Panc1 (cell line): ENCODE measurements at regions not wholly inside any gene's neighbourhood (a gene's known extent, or its start where the extent isn't known, plus 50 kb on each side); places are given as distances from the start of the nearest gene placed in this dataset.

Source experiments
- ATAC-seq: fragments of 200-7000 bp; cut with Tn5 transposase; 2 replicates; pipeline ENCODE4 v1.9.1; 2020; ENCODE audit warnings: mild to moderate bottlenecking, moderate library complexity
- BruUV-seq: library from RNA; stranded (reverse); fragments of 400-500 nt; replicated peaks from 2 replicates; lab custom pipeline; 2021; lab: Mats Ljungman, UMichigan
- CTCF ChIA-PET: fragments of 300-600 bp; sonication (Branson Sonifier 250); formaldehyde crosslinking; loops from one replicate; lab custom pipeline; 2022; ENCODE audit warnings: antibody characterized with exemption; lab: Charles Lee
- POLR2A ChIA-PET: fragments of 300-600 bp; sonication (Branson Sonifier 250); formaldehyde crosslinking; loops from one replicate; lab custom pipeline; 2022; ENCODE audit warnings: antibody characterized with exemption; lab: Charles Lee
- DNase-seq: peaks from one replicate; pipeline ENCODE4 v3.0.0-alpha.2; 2010; ENCODE audit warnings: low read depth, low spot score
- H3K27ac ChIP-seq: 2 replicates; pipeline ENCODE4 v1.5.1; 2011; ENCODE audit warnings: mild to moderate bottlenecking, low read length, inconsistent platforms
- H3K27me3 ChIP-seq: fragments of 200-500 bp; sonication (Bioruptor generic); 2 replicates; pipeline ENCODE4 v1.6.0; 2014; ENCODE audit warnings: low read length, inconsistent platforms; ENCODE audit not compliant: control insufficient read depth, insufficient read depth
- H3K36me3 ChIP-seq: fragments of 200-500 bp; sonication (Bioruptor generic); 2 replicates; pipeline ENCODE4 v1.5.1; 2014; ENCODE audit warnings: inconsistent platforms, mild to moderate bottlenecking, low read length, moderate library complexity; ENCODE audit not compliant: control insufficient read depth, insufficient read depth
- H3K4me1 ChIP-seq: 2 replicates; pipeline ENCODE4 v1.5.1; 2011; ENCODE audit warnings: inconsistent platforms, mild to moderate bottlenecking, low read length, moderate library complexity; ENCODE audit not compliant: control insufficient read depth, insufficient read depth
- H3K4me3 ChIP-seq, 2 experiments: 2 replicates each; pipeline ENCODE4 v1.5.1; 2011 to 2012; ENCODE audit warnings: low read depth in 2 of 2, low read length in 2 of 2, mild to moderate bottlenecking in 2 of 2, inconsistent platforms in 1 of 2, moderate library complexity in 1 of 2
- H3K9me3 ChIP-seq: fragments of 200-500 bp; sonication (Bioruptor generic); 2 replicates; pipeline ENCODE4 v1.5.1; 2014; ENCODE audit warnings: low read depth, mild to moderate bottlenecking, inconsistent platforms, low read length, moderate library complexity; ENCODE audit not compliant: control insufficient read depth, insufficient read depth
- POLR2AphosphoS5 ChIP-seq: IDR thresholded peaks from 2 replicates; pipeline ENCODE4 v1.6.1; 2012; ENCODE audit warnings: mild to moderate bottlenecking, low read depth, low read length, moderate library complexity
- SIN3A ChIP-seq: IDR thresholded peaks from 2 replicates; pipeline ENCODE4 v1.6.1; 2012; ENCODE audit warnings: low read depth, mild to moderate bottlenecking, low read length, moderate library complexity, borderline replicate concordance; ENCODE audit not compliant: insufficient read depth
- TCF7L2 ChIP-seq: IDR thresholded peaks from 2 replicates; pipeline ENCODE4 v1.6.1; 2011; ENCODE audit warnings: mild to moderate bottlenecking, low read depth, low read length, inconsistent platforms
- in situ Hi-C: cut with HindIII; loops from 2 replicates; pipeline ENCODE4 v1.10.0; 2016; ENCODE audit warnings: low sequenced_read_pairs, low pct_unique_long_range_greater_than_20kb
- intact Hi-C: fragments of 100-400 bp; cut with micrococcal nuclease; formaldehyde crosslinking; loops from one replicate; pipeline ENCODE4 v1.10.0; 2022; ENCODE audit not compliant: unreplicated experiment
- TF ChIP-seq, protein P1 (sequence below), 2 experiments: IDR thresholded peaks; 2 replicates each; pipeline ENCODE4 v1.6.1; 2011 to 2012; ENCODE audit warnings: low read depth in 2 of 2, control low read depth in 1 of 2, low read length in 1 of 2, mild to moderate bottlenecking in 1 of 2, moderate library complexity in 1 of 2; ENCODE audit not compliant: insufficient read depth in 1 of 2
- TF ChIP-seq, protein P2 (sequence below): fragments of 450-650 bp; IDR thresholded peaks from 2 replicates; pipeline ENCODE4 v1.5.1; 2017; ENCODE audit warnings: mild to moderate bottlenecking

DNA sequence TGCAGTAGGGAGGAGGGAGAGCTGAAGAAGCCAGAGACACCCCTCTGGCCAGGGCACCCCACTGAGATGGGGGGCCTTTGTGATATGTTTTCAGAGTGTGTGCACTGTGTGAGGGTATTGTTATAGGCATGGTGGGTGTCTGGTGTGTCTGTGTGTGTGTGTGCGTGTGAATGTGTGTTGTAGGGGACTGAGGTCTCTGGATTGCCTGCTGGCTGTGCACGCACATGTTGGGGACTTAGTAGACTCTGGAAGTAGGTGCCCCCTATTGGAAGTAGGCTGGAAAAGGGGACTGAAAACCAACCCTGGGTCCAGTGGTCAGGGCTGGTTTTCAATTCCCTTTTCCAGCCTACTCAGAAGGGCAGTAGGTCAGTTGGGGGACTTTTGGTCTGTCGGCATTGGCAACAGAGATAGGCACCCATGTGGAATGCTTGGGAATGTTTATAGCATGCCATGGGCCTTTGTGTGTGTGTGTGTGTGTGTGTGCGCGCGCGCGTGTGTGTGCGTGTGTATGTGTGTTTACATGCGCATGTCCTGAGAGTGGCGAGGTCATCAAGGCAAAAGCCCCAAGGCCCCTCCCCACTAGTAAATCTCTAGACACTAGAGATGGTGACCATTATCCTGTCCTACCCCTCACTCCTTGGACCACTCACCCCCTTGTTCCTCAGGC, 78.8 kb downstream of the HIF1AN start:
- Histone ChIP-seq H3K27me3 (peaks cover 19% of the 10 kb centered on the region), H3K4me3 (no peak overlapping the region), H3K27ac (no peak overlapping the region), H3K4me1 (no peaks in the 10 kb centered on the region), H3K36me3 (no peaks in the 10 kb centered on the region), H3K9me3 (no peaks in the 10 kb centered on the region)
- no TSS peak for BruUV-seq
- intact Hi-C loops, result no loop called here
- no peak for DNase-seq
- in situ Hi-C loops, result no loop called here
- ATAC-seq, result no peak
- TF ChIP-seq, protein P1, sequence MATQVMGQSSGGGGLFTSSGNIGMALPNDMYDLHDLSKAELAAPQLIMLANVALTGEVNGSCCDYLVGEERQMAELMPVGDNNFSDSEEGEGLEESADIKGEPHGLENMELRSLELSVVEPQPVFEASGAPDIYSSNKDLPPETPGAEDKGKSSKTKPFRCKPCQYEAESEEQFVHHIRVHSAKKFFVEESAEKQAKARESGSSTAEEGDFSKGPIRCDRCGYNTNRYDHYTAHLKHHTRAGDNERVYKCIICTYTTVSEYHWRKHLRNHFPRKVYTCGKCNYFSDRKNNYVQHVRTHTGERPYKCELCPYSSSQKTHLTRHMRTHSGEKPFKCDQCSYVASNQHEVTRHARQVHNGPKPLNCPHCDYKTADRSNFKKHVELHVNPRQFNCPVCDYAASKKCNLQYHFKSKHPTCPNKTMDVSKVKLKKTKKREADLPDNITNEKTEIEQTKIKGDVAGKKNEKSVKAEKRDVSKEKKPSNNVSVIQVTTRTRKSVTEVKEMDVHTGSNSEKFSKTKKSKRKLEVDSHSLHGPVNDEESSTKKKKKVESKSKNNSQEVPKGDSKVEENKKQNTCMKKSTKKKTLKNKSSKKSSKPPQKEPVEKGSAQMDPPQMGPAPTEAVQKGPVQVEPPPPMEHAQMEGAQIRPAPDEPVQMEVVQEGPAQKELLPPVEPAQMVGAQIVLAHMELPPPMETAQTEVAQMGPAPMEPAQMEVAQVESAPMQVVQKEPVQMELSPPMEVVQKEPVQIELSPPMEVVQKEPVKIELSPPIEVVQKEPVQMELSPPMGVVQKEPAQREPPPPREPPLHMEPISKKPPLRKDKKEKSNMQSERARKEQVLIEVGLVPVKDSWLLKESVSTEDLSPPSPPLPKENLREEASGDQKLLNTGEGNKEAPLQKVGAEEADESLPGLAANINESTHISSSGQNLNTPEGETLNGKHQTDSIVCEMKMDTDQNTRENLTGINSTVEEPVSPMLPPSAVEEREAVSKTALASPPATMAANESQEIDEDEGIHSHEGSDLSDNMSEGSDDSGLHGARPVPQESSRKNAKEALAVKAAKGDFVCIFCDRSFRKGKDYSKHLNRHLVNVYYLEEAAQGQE (IDR thresholded peaks at IDR 0.05; ENCODE audit: insufficient read depth in 1 of 2, low read depth in 2 of 2, low read length in 1 of 2), result no peak
- TF ChIP-seq, protein P2, sequence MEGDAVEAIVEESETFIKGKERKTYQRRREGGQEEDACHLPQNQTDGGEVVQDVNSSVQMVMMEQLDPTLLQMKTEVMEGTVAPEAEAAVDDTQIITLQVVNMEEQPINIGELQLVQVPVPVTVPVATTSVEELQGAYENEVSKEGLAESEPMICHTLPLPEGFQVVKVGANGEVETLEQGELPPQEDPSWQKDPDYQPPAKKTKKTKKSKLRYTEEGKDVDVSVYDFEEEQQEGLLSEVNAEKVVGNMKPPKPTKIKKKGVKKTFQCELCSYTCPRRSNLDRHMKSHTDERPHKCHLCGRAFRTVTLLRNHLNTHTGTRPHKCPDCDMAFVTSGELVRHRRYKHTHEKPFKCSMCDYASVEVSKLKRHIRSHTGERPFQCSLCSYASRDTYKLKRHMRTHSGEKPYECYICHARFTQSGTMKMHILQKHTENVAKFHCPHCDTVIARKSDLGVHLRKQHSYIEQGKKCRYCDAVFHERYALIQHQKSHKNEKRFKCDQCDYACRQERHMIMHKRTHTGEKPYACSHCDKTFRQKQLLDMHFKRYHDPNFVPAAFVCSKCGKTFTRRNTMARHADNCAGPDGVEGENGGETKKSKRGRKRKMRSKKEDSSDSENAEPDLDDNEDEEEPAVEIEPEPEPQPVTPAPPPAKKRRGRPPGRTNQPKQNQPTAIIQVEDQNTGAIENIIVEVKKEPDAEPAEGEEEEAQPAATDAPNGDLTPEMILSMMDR, result no peak
- no peak for TF ChIP-seq POLR2AphosphoS5
- no peak for TF ChIP-seq SIN3A
- no peak for TF ChIP-seq TCF7L2
- CTCF ChIA-PET, result no interaction called here
- POLR2A ChIA-PET, result no interaction called here

DNA sequence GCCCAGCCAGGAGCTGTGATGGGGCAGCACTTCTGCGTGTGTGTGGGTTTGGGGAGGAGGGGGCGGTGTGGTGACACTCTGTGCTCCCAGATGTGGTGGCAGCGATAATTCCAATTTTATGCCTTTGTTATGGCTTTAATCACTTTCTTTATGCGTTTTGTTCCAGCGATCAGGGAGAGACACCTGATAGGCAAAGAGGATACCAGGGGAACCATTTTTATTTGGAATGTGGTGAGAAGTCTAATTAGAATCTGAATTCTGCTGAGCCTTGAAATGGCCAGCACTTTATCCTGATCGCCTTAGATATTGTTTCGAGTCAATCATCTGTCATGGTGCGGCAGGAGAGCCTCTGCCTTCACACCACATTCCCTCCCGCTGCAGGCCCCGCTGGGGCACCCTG, 79.5 kb downstream of the HIF1AN start:
- Histone ChIP-seq H3K4me3 (no peak overlapping the region), H3K36me3 (no peaks in the 10 kb centered on the region), H3K9me3 (no peaks in the 10 kb centered on the region), H3K27me3 (peaks cover 18% of the 10 kb centered on the region), H3K4me1 (no peaks in the 10 kb centered on the region), H3K27ac (no peak overlapping the region)
- POLR2A ChIA-PET, result no interaction called here
- ATAC-seq, result no peak
- CTCF ChIA-PET, result no interaction called here
- no peak for TF ChIP-seq POLR2AphosphoS5
- TF ChIP-seq, protein P1 (IDR thresholded peaks at IDR 0.05; ENCODE audit: insufficient read depth in 1 of 2, low read depth in 2 of 2, low read length in 1 of 2), result no peak
- no peak for TF ChIP-seq TCF7L2
- TF ChIP-seq, protein P2, result no peak
- TF ChIP-seq SIN3A, result no peak
- intact Hi-C loops, result no loop called here
- in situ Hi-C loops, result no loop called here
- DNase-seq, result no peak
- BruUV-seq, result no TSS peak
